Colon (tissue), 2 donors: ENCODE measurements at regions not wholly inside any gene's neighbourhood (a gene's known extent, or its start where the extent isn't known, plus 50 kb on each side); places are given as distances from the start of the nearest gene placed in this dataset.
"Not testable (repeated sequence)": the region's sequence is repeated elsewhere in the genome, so short reads cannot be mapped to it uniquely, and the experiment has no call there.

Source experiments
- FAIRE-seq: peaks from 2 replicates; lab custom pipeline; 2012; peaks lifted over from hg19 to GRCh38; lab: Jason Lieb, UNC
- donor health status: control.
- donor health status: control.

- FAIRE-seq = no peak
Observed at GRCh38 chr22:22716136-22716665, 71.8 kb downstream of the GGTLC2 start.

- no peak for FAIRE-seq
Observed at GRCh38 chr22:22717664-22718063, 73.2 kb downstream of the GGTLC2 start.

DNA sequence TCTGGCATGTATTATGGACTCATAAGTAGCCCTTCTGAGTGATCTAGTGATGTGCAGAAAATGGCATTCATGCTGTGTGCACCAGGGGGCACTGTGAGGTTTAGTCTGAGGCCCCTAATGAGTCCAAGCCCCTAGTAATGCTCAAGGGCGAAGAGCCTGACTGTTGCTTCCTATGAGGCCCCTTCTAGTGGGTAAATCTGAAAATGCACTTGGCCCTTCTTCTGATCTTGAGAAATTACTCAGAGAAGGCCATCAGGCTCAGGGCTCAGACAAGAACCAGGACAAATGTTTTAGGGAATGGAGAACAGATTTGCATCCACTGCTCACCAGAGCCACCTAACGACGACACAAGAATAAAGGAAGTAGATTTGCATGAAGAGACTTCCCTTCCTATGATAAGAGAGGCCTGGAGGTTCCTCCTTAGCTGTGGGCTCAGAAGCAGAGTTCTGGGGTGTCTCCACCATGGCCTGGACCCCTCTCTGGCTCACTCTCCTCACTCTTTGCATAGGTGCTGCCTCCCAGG, 75.8 kb downstream of the GGTLC2 start:
- FAIRE-seq = no peak

GRCh38 chr22:22720724-22721261, 76.4 kb downstream of the GGTLC2 start:
- no peak for FAIRE-seq

GRCh38 chr22:22721681-22722354, 77.4 kb downstream of the GGTLC2 start:
- no peak for FAIRE-seq

DNA sequence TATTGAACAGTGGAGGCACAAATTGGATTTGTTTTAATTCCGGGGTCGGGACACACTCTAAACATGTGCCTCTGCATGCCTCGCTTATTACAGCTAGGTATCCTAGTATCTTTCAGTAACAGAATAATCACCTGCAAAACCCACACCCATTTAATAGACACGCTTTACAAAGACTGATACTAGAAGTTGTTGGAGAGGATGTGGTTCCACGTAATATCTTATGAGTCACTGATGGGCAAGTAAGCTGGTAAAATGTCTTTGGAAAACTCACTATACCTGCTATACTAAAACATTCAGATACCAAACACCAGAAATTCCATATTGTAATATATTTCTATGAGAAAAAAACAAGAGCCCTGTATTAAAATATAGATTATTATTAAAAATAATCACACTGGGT, 84.0 kb downstream of the GGTLC2 start:
- no peak for FAIRE-seq

DNA sequence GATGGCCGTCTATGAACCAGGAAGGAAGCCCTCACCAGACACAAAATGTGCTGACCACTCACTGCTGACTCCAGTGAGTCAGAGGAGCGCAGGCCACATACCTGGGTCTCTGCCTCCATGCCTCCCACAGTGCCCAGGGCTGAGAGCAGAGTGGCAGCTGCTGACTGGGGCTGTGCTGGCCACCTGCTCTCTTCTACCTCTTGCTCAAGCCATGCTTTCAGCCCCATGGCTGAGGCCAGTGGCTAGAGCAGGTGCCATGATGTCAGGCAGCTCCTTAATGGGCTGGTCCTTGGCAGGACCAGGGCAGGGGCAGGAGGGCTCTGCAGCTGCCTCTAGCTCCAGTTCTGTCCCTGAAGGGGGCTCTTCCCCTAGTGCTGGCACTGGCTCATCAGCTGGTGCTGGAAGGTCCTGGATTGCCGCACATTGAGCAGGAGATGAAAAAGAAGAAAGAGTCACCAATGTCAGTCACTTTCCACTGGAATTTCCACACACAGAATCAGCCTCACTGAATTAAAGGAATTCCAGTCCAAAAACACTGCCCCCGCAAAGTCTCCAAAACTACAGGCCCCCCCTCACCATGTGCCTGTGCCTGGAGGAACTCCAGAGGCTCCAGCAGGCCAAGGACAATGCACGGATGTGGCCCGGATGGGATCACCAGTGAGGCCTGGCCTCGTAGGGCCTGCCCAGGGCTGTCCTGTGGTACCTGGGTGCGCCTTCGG, 86.4 kb downstream of the GGTLC2 start:
- no peak for FAIRE-seq

GRCh38 chr22:22731374-22731676, 86.9 kb downstream of the GGTLC2 start:
- FAIRE-seq = no peak

- FAIRE-seq = not testable (repeated sequence)
Observed at GRCh38 chr22:22733006-22733405, 88.6 kb downstream of the GGTLC2 start.

GRCh38 chr22:22733881-22734373, 89.5 kb downstream of the GGTLC2 start:
- FAIRE-seq = no peak

DNA sequence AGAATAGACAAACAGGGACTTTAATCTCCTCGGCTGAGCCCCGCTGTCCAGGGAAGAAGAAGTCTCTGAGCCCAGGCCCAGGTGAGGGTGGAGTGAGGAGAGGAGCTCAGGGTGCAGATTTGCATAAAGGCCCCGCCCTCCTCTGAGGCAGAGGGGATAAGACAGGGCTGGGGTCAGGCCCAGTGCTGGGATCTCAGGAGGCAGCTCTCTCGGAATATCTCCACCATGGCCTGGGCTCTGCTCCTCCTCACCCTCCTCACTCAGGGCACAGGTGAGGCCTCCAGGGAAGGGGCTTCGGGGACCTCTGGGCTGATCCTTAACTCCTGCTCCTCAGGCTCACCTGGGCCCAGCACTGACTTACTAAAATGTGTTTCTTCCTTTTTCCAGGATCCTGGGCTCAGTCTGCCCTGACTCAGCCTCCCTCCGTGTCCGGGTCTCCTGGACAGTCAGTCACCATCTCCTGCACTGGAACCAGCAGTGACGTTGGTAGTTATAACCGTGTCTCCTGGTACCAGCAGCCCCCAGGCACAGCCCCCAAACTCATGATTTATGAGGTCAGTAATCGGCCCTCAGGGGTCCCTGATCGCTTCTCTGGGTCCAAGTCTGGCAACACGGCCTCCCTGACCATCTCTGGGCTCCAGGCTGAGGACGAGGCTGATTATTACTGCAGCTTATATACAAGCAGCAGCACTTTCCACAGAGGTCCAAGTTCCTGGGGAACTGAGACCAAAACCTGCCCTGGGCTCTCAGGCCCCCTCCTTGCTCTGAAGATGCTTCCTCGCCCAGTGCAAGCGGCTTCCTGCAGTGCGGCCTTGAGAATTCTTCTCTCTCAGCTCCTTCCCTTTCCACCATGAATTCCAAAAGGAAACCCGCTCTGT, 90.2 kb downstream of the GGTLC2 start:
- FAIRE-seq = not testable (repeated sequence)

DNA sequence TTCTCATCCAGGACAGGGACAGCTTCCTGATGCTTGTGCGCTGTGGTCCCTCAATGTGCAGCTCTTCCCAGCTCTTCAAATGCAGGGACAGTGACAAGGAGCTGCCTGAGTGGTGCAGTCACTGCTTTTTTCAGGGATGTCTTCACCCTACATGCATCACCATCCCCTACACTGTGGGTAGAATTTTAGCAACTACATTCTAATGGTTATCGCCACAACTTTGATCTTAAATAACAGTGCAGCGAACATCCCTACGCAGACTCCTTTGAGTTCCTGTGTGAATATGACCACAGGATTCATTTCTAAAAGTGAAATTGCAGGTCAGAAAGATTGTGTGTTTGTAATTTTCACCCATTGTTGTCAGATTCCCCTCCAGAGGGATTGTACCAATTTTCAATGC, 90.9 kb downstream of the GGTLC2 start:
- FAIRE-seq = not testable (repeated sequence)

- FAIRE-seq = no peak
Observed at GRCh38 chr22:22735695-22736611, 91.5 kb downstream of the GGTLC2 start.

DNA sequence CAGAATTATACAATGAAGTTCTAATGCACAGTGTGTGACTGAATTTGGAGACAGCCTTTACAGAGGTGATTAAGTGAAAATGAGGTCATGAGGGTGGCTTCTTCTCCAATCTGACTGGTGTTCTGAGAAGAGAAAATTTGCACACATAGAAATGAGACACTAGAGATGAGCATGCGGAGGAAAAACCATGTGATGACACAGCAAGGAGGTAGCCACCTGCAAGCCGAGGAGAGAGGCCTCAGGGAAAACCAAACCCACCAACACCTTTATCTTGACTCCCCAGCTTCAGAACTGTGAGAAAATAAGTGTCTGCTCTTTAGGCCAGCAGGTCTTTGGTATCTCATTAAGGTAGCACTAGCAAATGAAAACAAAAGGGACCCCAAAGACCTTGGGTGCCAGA, 93.2 kb downstream of the GGTLC2 start:
- FAIRE-seq = no peak

DNA sequence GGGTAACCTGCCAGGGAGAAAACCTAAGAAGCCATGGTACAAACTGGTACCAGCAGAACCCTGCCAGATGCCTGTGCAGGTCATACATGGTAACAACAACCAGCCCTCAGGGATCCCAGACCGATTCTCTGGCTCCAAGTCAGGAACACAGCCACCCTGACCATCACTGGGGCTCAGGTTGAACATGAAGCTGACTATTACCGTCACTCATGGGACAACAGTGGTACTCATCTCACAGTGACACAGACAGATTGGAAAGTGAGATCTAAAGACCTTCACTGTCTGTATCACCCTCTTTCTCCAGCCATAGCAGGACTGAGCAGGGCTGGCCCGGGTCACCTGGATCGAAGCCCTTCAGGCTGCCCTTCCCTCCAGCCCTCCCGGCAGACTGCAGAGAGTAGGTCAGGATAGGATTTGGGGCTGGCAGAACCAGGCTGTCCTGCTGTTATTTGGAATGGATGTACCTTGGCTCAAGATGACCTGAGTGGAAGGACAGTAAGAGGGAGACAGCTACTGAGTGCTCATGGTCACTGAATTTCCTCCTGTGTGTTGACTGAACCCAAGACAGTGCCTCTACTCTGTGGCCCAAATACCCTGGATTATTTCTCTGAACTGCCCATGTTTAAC, 94.7 kb downstream of the GGTLC2 start:
- no peak for FAIRE-seq

DNA sequence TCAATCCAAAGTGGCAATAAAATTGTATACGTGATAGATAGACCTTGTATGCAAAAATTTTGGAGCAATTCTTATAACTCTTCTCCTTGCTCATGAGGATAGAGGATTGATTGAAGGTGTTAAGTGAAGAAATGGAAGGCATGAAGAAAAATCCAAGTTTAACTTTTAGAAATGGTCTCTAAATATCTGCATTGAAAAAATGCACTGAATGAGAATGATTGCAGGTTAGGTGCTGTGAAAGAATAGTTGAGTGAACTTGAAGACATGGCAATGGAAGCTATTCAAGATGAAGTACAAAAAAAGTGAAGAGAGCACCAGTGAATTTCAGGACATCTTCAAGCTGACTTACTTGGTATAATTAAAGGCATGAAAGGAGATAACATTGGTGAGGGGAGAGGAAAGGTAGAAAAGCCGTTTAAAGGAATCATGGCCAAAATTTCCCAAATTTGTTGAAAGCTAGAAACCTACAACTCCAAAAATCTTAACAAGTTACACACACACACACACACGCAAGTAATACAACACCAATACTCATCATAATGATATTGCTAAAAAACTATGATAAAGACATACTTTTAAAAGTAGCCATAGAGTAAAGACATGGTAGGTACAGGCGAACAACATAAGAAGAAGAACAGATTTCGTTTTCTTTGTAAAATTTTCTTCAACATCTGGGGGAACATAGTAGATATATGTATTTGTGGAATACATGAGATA, 96.3 kb downstream of the GGTLC2 start:
- no peak for FAIRE-seq

- no peak for FAIRE-seq
Observed at GRCh38 chr22:22741843-22742242, 97.4 kb downstream of the GGTLC2 start.

DNA sequence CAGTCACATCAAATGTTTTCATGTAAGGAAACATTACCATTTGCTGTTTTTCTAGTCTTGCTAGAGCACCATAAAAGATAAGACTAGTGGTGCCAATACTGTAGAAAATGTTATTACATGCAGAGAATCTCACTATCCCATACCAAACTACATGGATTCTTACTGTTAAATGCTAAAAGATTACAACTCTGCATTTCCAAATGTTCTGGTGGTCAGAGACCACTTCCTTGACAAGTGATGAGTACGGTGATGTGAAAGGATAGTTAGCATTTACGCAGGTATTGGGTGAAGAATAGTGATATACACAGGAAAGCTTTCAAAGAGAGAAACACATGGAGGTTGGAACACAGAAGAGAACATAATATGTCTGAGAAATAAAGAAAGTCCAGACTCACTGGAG, 98.2 kb downstream of the GGTLC2 start:
- no peak for FAIRE-seq

DNA sequence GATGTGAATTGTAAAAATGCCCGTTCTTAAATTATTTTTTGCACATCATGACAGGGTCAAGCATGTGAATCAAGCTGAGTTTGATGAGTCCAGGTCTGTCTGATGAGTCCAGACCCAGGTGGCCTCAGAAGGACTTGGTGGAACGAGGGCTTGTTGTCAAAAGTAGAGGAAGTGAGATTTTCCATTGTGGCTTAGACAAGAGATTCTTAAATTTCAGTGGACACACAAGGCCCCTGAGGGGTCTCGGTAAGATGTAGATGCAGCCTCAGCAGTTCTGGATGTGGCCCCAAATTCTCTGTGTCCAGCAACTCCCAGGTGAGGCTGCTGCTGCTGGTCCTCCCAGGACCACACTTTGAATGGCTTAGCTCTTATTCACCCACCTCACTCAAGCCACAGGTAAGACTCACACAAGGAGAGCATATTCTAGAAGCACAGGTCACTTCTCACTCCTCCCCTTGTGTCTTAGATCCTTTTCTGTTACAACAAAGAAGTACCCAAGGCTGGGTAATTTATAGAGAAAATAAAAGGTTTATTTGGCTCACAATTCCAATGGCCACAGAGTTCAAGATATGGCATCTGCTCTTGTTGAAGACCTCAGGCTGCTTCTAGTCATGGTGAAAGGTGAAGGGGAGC, 98.8 kb downstream of the GGTLC2 start:
- FAIRE-seq = no peak
